HepG2 (cell line): ENCODE measurements at regions not wholly inside any gene's neighbourhood (a gene's known extent, or its start where the extent isn't known, plus 50 kb on each side); places are given as distances from the start of the nearest gene placed in this dataset.

Source experiments
- ATAC-seq: fragments of 200-7000 bp; cut with Tn5 transposase; 3 replicates; pipeline ENCODE4 v1.9.1; 2020; ENCODE audit warnings: mild to moderate bottlenecking, moderate library complexity
- BruUV-seq: library from RNA; stranded (reverse); fragments of 400-500 nt; replicated peaks from 2 replicates; lab custom pipeline; 2021; lab: Mats Ljungman, UMichigan
- CTCF ChIA-PET: fragments of 300-600 bp; formaldehyde crosslinking; extraction: SDS; loops from one replicate; lab custom pipeline; 2021; ENCODE audit warnings: low total read pairs, inconsistent platforms, low intra/inter-chr PET ratio; lab: Yijun Ruan, JAX
- POLR2A ChIA-PET: fragments of 350-600 bp; sonication (Branson Sonifier 250); formaldehyde crosslinking; loops from one replicate; lab custom pipeline; 2020; ENCODE audit warnings: antibody characterized with exemption, inconsistent platforms; lab: Yijun Ruan, JAX
- DNase-seq: peaks from one replicate; pipeline ENCODE4 v3.0.0-alpha.2; 2015; ENCODE audit warnings: low spot score
- FAIRE-seq: peaks from 3 replicates; lab custom pipeline; 2011; peaks lifted over from hg19 to GRCh38; lab: Jason Lieb, UNC
- H2AFZ ChIP-seq: one replicate; pipeline ENCODE4 v1.6.1; 2011; ENCODE audit warnings: low read length, inconsistent platforms
- H3K27ac ChIP-seq: fragments of 300-600 bp; 3 replicates; pipeline ENCODE4 v1.8.0; 2011; ENCODE audit warnings: mixed run types, mild to moderate bottlenecking, mixed read lengths, low read length, inconsistent platforms; ENCODE audit not compliant: insufficient read depth; ENCODE audit errors: extremely low read length
- H3K27me3 ChIP-seq, 2 experiments: fragments of 200-600 bp in 1 of 2; 2 replicates in 1 of 2; 3 replicates in 1 of 2; pipeline versions ENCODE4 v1.6.0 to v1.8.0; 2011; ENCODE audit warnings: low read length in 2 of 2, mild to moderate bottlenecking in 2 of 2, moderate library complexity in 2 of 2, inconsistent platforms in 1 of 2; ENCODE audit not compliant: insufficient read depth in 2 of 2, control insufficient read depth in 1 of 2
- H3K36me3 ChIP-seq, 2 experiments: fragments of 200-600 bp in 1 of 2; replicated peaks in 1 of 2; 2 replicates in 1 of 2; 3 replicates in 1 of 2; pipeline versions ENCODE4 v1.5.1 to v1.8.0; 2011; ENCODE audit warnings: low read length in 2 of 2, inconsistent platforms in 1 of 2; ENCODE audit not compliant: insufficient read depth in 2 of 2, control insufficient read depth in 1 of 2
- H3K4me1 ChIP-seq: 2 replicates; pipeline ENCODE4 v1.5.1; 2012; ENCODE audit warnings: low read length, inconsistent platforms; ENCODE audit not compliant: insufficient read depth
- H3K4me2 ChIP-seq: 2 replicates; pipeline ENCODE4 v1.6.0; 2011; ENCODE audit warnings: low read depth, low read length, inconsistent platforms
- H3K4me3 ChIP-seq, 3 experiments: fragments of 200-600 bp in 1 of 3; sonication (generic), shearing (Covaris generic) in 1 of 3; replicated peaks in 1 of 3; 2 replicates each; pipeline ENCODE4 v1.5.1; 2011 to 2016; ENCODE audit warnings: low read length in 3 of 3, inconsistent platforms in 2 of 3, low read depth in 2 of 3, mild to moderate bottlenecking in 2 of 3, control low read depth in 1 of 3, mixed read lengths in 1 of 3; ENCODE audit not compliant: insufficient read depth in 1 of 3
- H3K79me2 ChIP-seq: one replicate; pipeline ENCODE4 v1.6.1; 2011; ENCODE audit warnings: low read length, inconsistent platforms; ENCODE audit not compliant: insufficient read depth
- H3K9ac ChIP-seq: 2 replicates; pipeline ENCODE4 v1.6.0; 2011; ENCODE audit warnings: mild to moderate bottlenecking, low read depth, low read length, inconsistent platforms; ENCODE audit not compliant: insufficient read depth
- H3K9me3 ChIP-seq: 2 replicates; pipeline ENCODE4 v1.5.1; 2012; ENCODE audit warnings: mild to moderate bottlenecking, low read length
- H4K20me1 ChIP-seq: 2 replicates; pipeline ENCODE4 v1.6.0; 2011; ENCODE audit warnings: inconsistent platforms, mild to moderate bottlenecking, low read length, moderate library complexity; ENCODE audit not compliant: insufficient read depth
- KMT2B ChIP-seq: IDR thresholded peaks from 2 replicates; pipeline ENCODE4 v1.6.1; 2016; ENCODE audit warnings: missing genetic modification reagents, missing compliant biosample characterization
- NFATC3 ChIP-seq: sonication (generic); formaldehyde crosslinking; IDR thresholded peaks from 2 replicates; pipeline ENCODE4 v1.5.1; 2020; ENCODE audit warnings: mild to moderate bottlenecking, missing genetic modification reagents
- SRF ChIP-seq: IDR thresholded peaks from 2 replicates; pipeline ENCODE4 v1.6.1; 2011; ENCODE audit warnings: mild to moderate bottlenecking, low read depth, low read length, moderate library complexity
- TFDP1 ChIP-seq: IDR thresholded peaks from 2 replicates; pipeline ENCODE4 v1.6.1; 2016; ENCODE audit warnings: missing compliant biosample characterization, missing genetic modification reagents, borderline replicate concordance
- ZKSCAN5 ChIP-seq: sonication (generic); formaldehyde crosslinking; IDR thresholded peaks from 2 replicates; pipeline ENCODE4 v1.5.1; 2020; ENCODE audit warnings: mild to moderate bottlenecking, missing genetic modification reagents
- ZNF562 ChIP-seq: sonication (generic); formaldehyde crosslinking; IDR thresholded peaks from 2 replicates; pipeline ENCODE4 v1.8.0; 2022; ENCODE audit warnings: missing genetic modification reagents, borderline replicate concordance
- ZNF615 ChIP-seq: sonication (generic); formaldehyde crosslinking; IDR thresholded peaks from 2 replicates; pipeline ENCODE4 v1.5.0; 2020; ENCODE audit warnings: mild to moderate bottlenecking, missing genetic modification reagents, borderline replicate concordance
- ZNF75D ChIP-seq: sonication (generic); formaldehyde crosslinking; IDR thresholded peaks from 2 replicates; pipeline ENCODE4 v1.8.1; 2023; ENCODE audit warnings: missing genetic modification reagents, mild to moderate bottlenecking, borderline replicate concordance
- WGBS: methylation state at CpG from one replicate; pipeline ENCODE4 v1.1.6; 2017; ENCODE audit warnings: low lambda C conversion rate; 5-methylcytosine and 5-hydroxymethylcytosine counted together
- in situ Hi-C: cut with HindIII; loops from 2 replicates; pipeline ENCODE4 v1.10.0; 2017; ENCODE audit warnings: low pct_unique_long_range_greater_than_20kb; ENCODE audit not compliant: extremely low pct_ligation_motif_present
- intact Hi-C: fragments of 100-400 bp; cut with micrococcal nuclease; formaldehyde crosslinking; loops from one replicate; pipeline ENCODE4 v1.10.0; 2022; ENCODE audit not compliant: unreplicated experiment

- intact Hi-C loops, result loop anchor here (5.0 kb wide), 1 partner anchor 213 kb away; no protein-coding TSS in a partner anchor
- no peak overlapping the region for H2AFZ ChIP-seq
- H3K4me1 ChIP-seq, result no peaks in the 10 kb centered on the region
- peaks cover 1 to 4% of the 10 kb centered on the region in 2 experiments; a peak in 2 of 5 replicates for H3K27me3 ChIP-seq
- no TSS peak for BruUV-seq
- H3K79me2 ChIP-seq, result no peaks in the 10 kb centered on the region
- no peaks in the 10 kb centered on the region for H4K20me1 ChIP-seq
- no peak for ATAC-seq
- H3K4me3 ChIP-seq, result no peak overlapping the region
- TF ChIP-seq NFATC3 (CRISPR knock-in tag) (no peak), ZNF562 (no peak)
- POLR2A ChIA-PET, result no interaction called here
- FAIRE-seq, result no peak
- in situ Hi-C loops, result loop anchor here (5.0 kb wide), 1 partner anchor 343 kb away; the partner anchor contains the start of gene MYCN
- 47% methylated on average over 12 of the region's 12 CpGs for WGBS
- no peak overlapping the region for H3K27ac ChIP-seq
- CTCF ChIA-PET, result no interaction called here
- no peak for DNase-seq
- H3K4me2 ChIP-seq, result no peak overlapping the region
- no peaks in the 10 kb centered on the region for H3K36me3 ChIP-seq
- no peaks in the 10 kb centered on the region for H3K9me3 ChIP-seq
- no peak overlapping the region for H3K9ac ChIP-seq
Observed at GRCh38 chr2:16284941-16285625, 344.7 kb downstream of the MYCN start.

- ATAC-seq, result no peak
- CTCF ChIA-PET, result interaction anchor here (2.8 kb wide), 1 partner anchor 344 kb away, joined by 18 read pairs; the partner anchor contains the start of gene MYCN
- no peak for FAIRE-seq
- TF ChIP-seq SRF, result no peak
- TF ChIP-seq ZKSCAN5 (CRISPR knock-in tag), result no peak
- TF ChIP-seq ZNF75D, result no peak
- no peak for TF ChIP-seq ZNF615 (CRISPR knock-in tag)
- no peak for TF ChIP-seq TFDP1
- no peak for TF ChIP-seq KMT2B
- TF ChIP-seq, all 625 proteins: peak for 0
- Histone ChIP-seq H3K4me1 (no peaks in the 10 kb centered on the region), H3K9me3 (no peaks in the 10 kb centered on the region), H3K4me3 (no peak overlapping the region), H3K27me3 (peaks cover 1 to 4% of the 10 kb centered on the region in 2 experiments; a peak in 2 of 5 replicates), H3K79me2 (no peaks in the 10 kb centered on the region), H3K9ac (no peak overlapping the region), H2AFZ (no peak overlapping the region), H3K36me3 (no peaks in the 10 kb centered on the region), H3K4me2 (no peak overlapping the region), H4K20me1 (no peaks in the 10 kb centered on the region), H3K27ac (no peak overlapping the region)
- DNase-seq, result no peak
- no TSS peak for BruUV-seq
- POLR2A ChIA-PET, result no interaction called here
- in situ Hi-C loops (loop anchor here (5.0 kb wide), 1 partner anchor 341 kb away; the partner anchor contains the start of gene MYCN), intact Hi-C loops (loop anchor here (5.0 kb wide), 1 partner anchor 211 kb away; no protein-coding TSS in a partner anchor)
- 74% methylated on average over 10 of the region's 10 CpGs for WGBS
Observed at GRCh38 chr2:16283071-16283850, 342.9 kb downstream of the MYCN start.
